ENCODE measurements at regions not wholly inside any gene's neighbourhood (a gene's known extent, or its start where the extent isn't known, plus 50 kb on each side); places are given as distances from the start of the nearest gene placed in this dataset.
"Not testable (repeated sequence)": the region's sequence is repeated elsewhere in the genome, so short reads cannot be mapped to it uniquely, and the experiment has no call there.

GRCh38 chr13:80083853-80084676 lies 256.9 kb downstream of the SPRY2 start:
- no peak for DNase-seq

GRCh38 chr13:80083081-80083852 lies 257.7 kb downstream of the SPRY2 start:
- no peak for DNase-seq

GRCh38 chr13:80082396-80083080 lies 258.4 kb downstream of the SPRY2 start:
- DNase-seq, result no peak

GRCh38 chr13:80074811-80075210 lies 266.1 kb downstream of the SPRY2 start:
- DNase-seq, result no peak

- DNase-seq, result peak in 7 of 51 donors; percentile 2 to 19 (median 7)
Observed at GRCh38 chr13:80074143-80074752, 266.7 kb downstream of the SPRY2 start.

- DNase-seq, result no peak
Observed at GRCh38 chr13:80072231-80072630, 268.7 kb downstream of the SPRY2 start.

- no peak for DNase-seq
Observed at GRCh38 chr13:80070024-80070703, 270.8 kb downstream of the SPRY2 start.

GRCh38 chr13:80069374-80069773 lies 271.6 kb downstream of the SPRY2 start:
- DNase-seq, result no peak

- no peak for DNase-seq
Observed at GRCh38 chr13:80065996-80066395, 274.9 kb downstream of the SPRY2 start.

- not testable (repeated sequence) for DNase-seq
Observed at GRCh38 chr13:80062416-80062815, 278.5 kb downstream of the SPRY2 start.

GRCh38 chr13:80059789-80060188 lies 281.1 kb downstream of the SPRY2 start:
- DNase-seq, result no peak

GRCh38 chr13:80058626-80059025 lies 282.3 kb downstream of the SPRY2 start:
- no peak for DNase-seq

- DNase-seq, result peak in 3 of 51 donors; percentile 6 to 27 (median 16)
Observed at GRCh38 chr13:80055847-80056246, 285.1 kb downstream of the SPRY2 start.

GRCh38 chr13:80054806-80055205 lies 286.1 kb downstream of the SPRY2 start:
- no peak for DNase-seq

- no peak for DNase-seq
Observed at GRCh38 chr13:80052286-80052685, 288.6 kb downstream of the SPRY2 start.

- DNase-seq, result no peak
Observed at GRCh38 chr13:80050252-80050651, 290.7 kb downstream of the SPRY2 start.

- peak in 47 of 51 donors; percentile 4 to 85 (median 46) for DNase-seq
Observed at GRCh38 chr13:80048802-80049201, 292.1 kb downstream of the SPRY2 start.

GRCh38 chr13:80048030-80048429 lies 292.9 kb downstream of the SPRY2 start:
- no peak for DNase-seq

GRCh38 chr13:80047406-80047805 lies 293.5 kb downstream of the SPRY2 start:
- DNase-seq, result no peak

- no peak for DNase-seq
Observed at GRCh38 chr13:80040981-80041317, 300.0 kb downstream of the SPRY2 start.
